ENCODE measurements at regions not wholly inside any gene's neighbourhood (a gene's known extent, or its start where the extent isn't known, plus 50 kb on each side); places are given as distances from the start of the nearest gene placed in this dataset.

DNA sequence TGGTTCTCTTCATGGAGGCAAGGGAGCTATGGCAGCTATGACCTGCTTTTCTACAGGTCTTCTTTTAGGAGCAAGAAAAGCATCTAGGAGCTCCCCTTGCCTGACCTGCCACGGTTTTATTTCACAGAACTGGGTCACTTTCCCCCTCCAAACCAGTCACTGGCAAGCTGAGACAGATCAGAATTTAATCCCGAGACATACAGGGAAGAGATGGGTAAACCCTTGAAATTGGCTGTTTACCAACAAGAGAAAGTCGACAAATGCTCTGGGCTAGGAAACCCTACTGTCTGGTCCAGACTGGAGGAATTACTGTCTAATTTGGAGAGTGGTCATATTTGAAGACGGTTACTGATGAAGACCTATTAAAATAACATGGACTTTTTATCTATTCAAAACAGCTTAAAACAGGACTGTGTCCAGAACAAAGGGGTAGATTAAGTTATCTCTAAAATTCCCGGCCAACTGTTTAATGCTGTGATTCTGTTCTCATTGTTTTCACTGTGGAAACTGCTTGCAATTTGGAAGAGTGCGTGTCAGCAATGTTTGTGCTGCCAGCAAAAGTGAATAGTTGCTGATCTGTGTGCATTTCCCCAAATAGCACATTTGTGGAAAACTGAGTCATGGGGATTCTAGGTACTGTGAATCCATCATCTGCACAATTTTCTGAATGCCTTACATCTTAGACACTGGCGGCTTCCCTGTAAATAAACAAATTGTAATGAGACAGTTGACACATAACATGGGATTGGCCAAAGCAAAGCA is 73.4 kb upstream of the EEA1 start:
- TF ChIP-seq, protein P1, sequence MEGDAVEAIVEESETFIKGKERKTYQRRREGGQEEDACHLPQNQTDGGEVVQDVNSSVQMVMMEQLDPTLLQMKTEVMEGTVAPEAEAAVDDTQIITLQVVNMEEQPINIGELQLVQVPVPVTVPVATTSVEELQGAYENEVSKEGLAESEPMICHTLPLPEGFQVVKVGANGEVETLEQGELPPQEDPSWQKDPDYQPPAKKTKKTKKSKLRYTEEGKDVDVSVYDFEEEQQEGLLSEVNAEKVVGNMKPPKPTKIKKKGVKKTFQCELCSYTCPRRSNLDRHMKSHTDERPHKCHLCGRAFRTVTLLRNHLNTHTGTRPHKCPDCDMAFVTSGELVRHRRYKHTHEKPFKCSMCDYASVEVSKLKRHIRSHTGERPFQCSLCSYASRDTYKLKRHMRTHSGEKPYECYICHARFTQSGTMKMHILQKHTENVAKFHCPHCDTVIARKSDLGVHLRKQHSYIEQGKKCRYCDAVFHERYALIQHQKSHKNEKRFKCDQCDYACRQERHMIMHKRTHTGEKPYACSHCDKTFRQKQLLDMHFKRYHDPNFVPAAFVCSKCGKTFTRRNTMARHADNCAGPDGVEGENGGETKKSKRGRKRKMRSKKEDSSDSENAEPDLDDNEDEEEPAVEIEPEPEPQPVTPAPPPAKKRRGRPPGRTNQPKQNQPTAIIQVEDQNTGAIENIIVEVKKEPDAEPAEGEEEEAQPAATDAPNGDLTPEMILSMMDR (conservative IDR thresholded peaks at IDR 0.05 in 1 of 2, IDR thresholded peaks at IDR 0.05 in 1 of 2; ENCODE audit: low read depth in 1 of 2, low read length in 2 of 2) = no peak
- TF ChIP-seq EZH2 (IDR thresholded peaks at IDR 0.05; ENCODE audit: low read length, missing control alignments) = no peak
